Effector CD8-positive, alpha-beta T cell (primary cell): ENCODE measurements at regions not wholly inside any gene's neighbourhood (a gene's known extent, or its start where the extent isn't known, plus 50 kb on each side); places are given as distances from the start of the nearest gene placed in this dataset.
"Not testable (repeated sequence)": the region's sequence is repeated elsewhere in the genome, so short reads cannot be mapped to it uniquely, and the experiment has no call there.

Experiments used
- DNase-seq: peaks from one replicate; lab custom pipeline; 2025; lab: John Stamatoyannopoulos, UW

GRCh38 chr20:30393523-30393922, 863.9 kb upstream of the DEFB115 start:
- not testable (repeated sequence) for DNase-seq

GRCh38 chr20:30397111-30397510, 860.4 kb upstream of the DEFB115 start:
- DNase-seq, result not testable (repeated sequence)

GRCh38 chr20:30405061-30405460, 852.4 kb upstream of the DEFB115 start:
- DNase-seq, result not testable (repeated sequence)

- DNase-seq, result not testable (repeated sequence)
These were observed 851.9 kb upstream of the DEFB115 start for GRCh38 chr20:30405585-30405984.

- not testable (repeated sequence) for DNase-seq
These were observed 851.1 kb upstream of the DEFB115 start for GRCh38 chr20:30406370-30406769.

GRCh38 chr20:30412972-30413371, 844.5 kb upstream of the DEFB115 start:
- DNase-seq, result no peak

GRCh38 chr20:30417387-30417786, 840.1 kb upstream of the DEFB115 start:
- not testable (repeated sequence) for DNase-seq

- not testable (repeated sequence) for DNase-seq
These were observed 839.1 kb upstream of the DEFB115 start for GRCh38 chr20:30418378-30418777.

GRCh38 chr20:30419466-30419865, 838.0 kb upstream of the DEFB115 start:
- no peak for DNase-seq

GRCh38 chr20:30419871-30420420, 837.5 kb upstream of the DEFB115 start:
- DNase-seq, result not testable (repeated sequence)
